Osteoblast (primary cell): ENCODE measurements at regions not wholly inside any gene's neighbourhood (a gene's known extent, or its start where the extent isn't known, plus 50 kb on each side); places are given as distances from the start of the nearest gene placed in this dataset.
A peak's percentile ranks its signal among the peaks of the same experiment; 100 is the strongest.

Source experiments
- DNase-seq: peaks from one replicate; pipeline ENCODE4 v3.0.0; 2011; ENCODE audit warnings: low spot score, mixed read lengths; ENCODE audit not compliant: insufficient read length; ENCODE audit errors: missing footprints
- H2AFZ ChIP-seq: 2 replicates; pipeline ENCODE4 v1.6.0; 2011; ENCODE audit warnings: mild to moderate bottlenecking, low read length
- H3K27ac ChIP-seq: 2 replicates; pipeline ENCODE4 v1.5.1; 2011; ENCODE audit warnings: mild to moderate bottlenecking, low read depth, low read length, moderate library complexity
- H3K27me3 ChIP-seq: 2 replicates; pipeline ENCODE4 v1.6.0; 2012; ENCODE audit warnings: mild to moderate bottlenecking, control low read depth, inconsistent platforms, low read length, moderate library complexity; ENCODE audit not compliant: insufficient read depth
- H3K36me3 ChIP-seq: 2 replicates; pipeline ENCODE4 v1.5.1; 2011; ENCODE audit warnings: mild to moderate bottlenecking, low read length, control low read depth, moderate library complexity; ENCODE audit not compliant: insufficient read depth
- H3K4me1 ChIP-seq: 2 replicates; pipeline ENCODE4 v1.5.1; 2011; ENCODE audit warnings: mild to moderate bottlenecking, low read length, control low read depth, moderate library complexity; ENCODE audit not compliant: insufficient read depth
- H3K4me2 ChIP-seq: 2 replicates; pipeline ENCODE4 v1.6.0; 2011; ENCODE audit warnings: mild to moderate bottlenecking, low read length; ENCODE audit not compliant: insufficient read depth
- H3K4me3 ChIP-seq: fragments of 200-600 bp; sonication (generic); 3 replicates; pipeline ENCODE4 v1.5.1; 2012; ENCODE audit warnings: mild to moderate bottlenecking, low read length, inconsistent platforms; ENCODE audit not compliant: insufficient read depth
- H3K79me2 ChIP-seq: 2 replicates; pipeline ENCODE4 v1.6.0; 2012; ENCODE audit warnings: mild to moderate bottlenecking, low read length, control low read depth, inconsistent platforms; ENCODE audit not compliant: insufficient read depth
- H3K9me3 ChIP-seq: 2 replicates; pipeline ENCODE4 v1.5.1; 2011; ENCODE audit warnings: low read depth, low read length, control low read depth
- H4K20me1 ChIP-seq: 2 replicates; pipeline ENCODE4 v1.6.0; 2012; ENCODE audit warnings: mild to moderate bottlenecking, low read length, control low read depth; ENCODE audit not compliant: insufficient read depth
- CTCF ChIP-seq: IDR thresholded peaks from 2 replicates; pipeline ENCODE4 v1.5.1; 2011; ENCODE audit warnings: mild to moderate bottlenecking, low read depth, low read length, moderate library complexity; ENCODE audit errors: extremely low read depth

- H3K4me1 ChIP-seq = peaks cover 9% of the 10 kb centered on the region
- H3K4me2 ChIP-seq = peak overlapping the region; percentile 91
- peak overlapping the region; percentile 93 for H2AFZ ChIP-seq
- peak; percentile 75 for DNase-seq
- peak overlapping the region; percentile 27 for H3K27ac ChIP-seq
- peaks cover 12% of the 10 kb centered on the region for H4K20me1 ChIP-seq
- TF ChIP-seq CTCF = no peak
- H3K4me3 ChIP-seq = peak overlapping the region; percentile 79
- H3K27me3 ChIP-seq = peaks cover 9% of the 10 kb centered on the region
- H3K9me3 ChIP-seq = no peaks in the 10 kb centered on the region
- H3K36me3 ChIP-seq = peaks cover 3% of the 10 kb centered on the region
- H3K79me2 ChIP-seq = peaks cover 2% of the 10 kb centered on the region
Observed at GRCh38 chr16:31700530-31701388, 172.8 kb upstream of the ZNF267 start.

- peaks cover 9% of the 10 kb centered on the region for H3K4me1 ChIP-seq
- peak overlapping the region; percentile 91 for H3K4me2 ChIP-seq
Observed at GRCh38 chr16:31701734-31702133, 171.9 kb upstream of the ZNF267 start.

GRCh38 chr16:31702796-31703195 is 170.8 kb upstream of the ZNF267 start:
- Histone ChIP-seq H3K79me2 (peaks cover 2% of the 10 kb centered on the region), H3K4me2 (no peak overlapping the region), H3K36me3 (peaks cover 6% of the 10 kb centered on the region), H3K4me3 (no peak overlapping the region), H3K27me3 (peaks cover 4% of the 10 kb centered on the region), H4K20me1 (peaks cover 12% of the 10 kb centered on the region), H3K9me3 (no peaks in the 10 kb centered on the region), H2AFZ (no peak overlapping the region), H3K27ac (no peak overlapping the region), H3K4me1 (peaks cover 9% of the 10 kb centered on the region)
- no peak for DNase-seq
- no peak for TF ChIP-seq CTCF

More at GRCh38 chr16:31701734-31702133, 171.9 kb upstream of the ZNF267 start:
- peaks cover 9% of the 10 kb centered on the region for H3K27me3 ChIP-seq
- DNase-seq = no peak
- peaks cover 6% of the 10 kb centered on the region for H3K36me3 ChIP-seq
- no peak overlapping the region for H3K27ac ChIP-seq
- TF ChIP-seq CTCF = no peak
- H3K79me2 ChIP-seq = peaks cover 2% of the 10 kb centered on the region
- H3K4me3 ChIP-seq = no peak overlapping the region
- no peaks in the 10 kb centered on the region for H3K9me3 ChIP-seq
- H4K20me1 ChIP-seq = peaks cover 12% of the 10 kb centered on the region
- H2AFZ ChIP-seq = no peak overlapping the region

GRCh38 chr16:31703526-31704128 is 170.0 kb upstream of the ZNF267 start:
- H3K9me3 ChIP-seq = no peaks in the 10 kb centered on the region
- peak; percentile 70 for DNase-seq
- H3K4me3 ChIP-seq = no peak overlapping the region
- no peaks in the 10 kb centered on the region for H3K27me3 ChIP-seq
- peaks cover 2% of the 10 kb centered on the region for H3K79me2 ChIP-seq
- no peak overlapping the region for H3K27ac ChIP-seq
- H3K4me1 ChIP-seq = peaks cover 9% of the 10 kb centered on the region
- TF ChIP-seq CTCF = no peak
- no peak overlapping the region for H3K4me2 ChIP-seq
- H2AFZ ChIP-seq = no peak overlapping the region
- peaks cover 12% of the 10 kb centered on the region for H4K20me1 ChIP-seq
- peaks cover 6% of the 10 kb centered on the region for H3K36me3 ChIP-seq
